PC-3 (cell line): ENCODE measurements at regions not wholly inside any gene's neighbourhood (a gene's known extent, or its start where the extent isn't known, plus 50 kb on each side); places are given as distances from the start of the nearest gene placed in this dataset.

Source experiments
- EZH2 ChIP-seq: fragments of 300-600 bp; sonication (generic); IDR thresholded peaks from one replicate; pipeline ENCODE4 v1.6.1; 2017; ENCODE audit warnings: antibody characterized with exemption, mild to moderate bottlenecking, low read length; ENCODE audit not compliant: unreplicated experiment
- EZH2phosphoT487 ChIP-seq: fragments of 300-600 bp; sonication (generic); IDR thresholded peaks from 2 replicates; pipeline ENCODE4 v1.6.1; 2018; ENCODE audit warnings: mild to moderate bottlenecking, antibody characterized with exemption, low read length, borderline replicate concordance
- TF ChIP-seq, protein P1 (sequence below): fragments of 300-600 bp; sonication (generic); conservative IDR thresholded peaks from 2 replicates; pipeline ENCODE4 v1.5.1; 2017; ENCODE audit warnings: antibody characterized with exemption, low read depth, mild to moderate bottlenecking, low read length

DNA sequence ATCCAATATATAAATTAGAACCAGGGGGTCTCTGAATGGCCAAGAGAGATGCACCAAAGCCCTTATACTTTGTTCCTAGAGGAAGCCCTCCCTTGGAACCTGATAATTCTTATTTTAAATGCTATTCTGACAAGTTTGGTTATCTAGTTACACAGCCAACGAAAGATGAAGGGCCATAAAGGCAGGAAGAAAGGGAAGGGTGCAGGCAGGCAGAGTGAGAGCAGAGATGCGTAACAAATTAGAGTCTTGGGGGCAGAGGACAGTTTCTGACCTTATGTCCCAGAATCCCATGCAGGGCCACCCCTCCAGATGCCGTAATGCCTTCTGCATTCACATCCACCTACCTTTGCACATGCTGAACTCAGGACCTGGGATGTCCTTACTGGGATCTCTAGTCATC, 344.6 kb upstream of the ARID1B start:
- TF ChIP-seq EZH2 (no peak), EZH2phosphoT487 (no peak)
- TF ChIP-seq, protein P1, sequence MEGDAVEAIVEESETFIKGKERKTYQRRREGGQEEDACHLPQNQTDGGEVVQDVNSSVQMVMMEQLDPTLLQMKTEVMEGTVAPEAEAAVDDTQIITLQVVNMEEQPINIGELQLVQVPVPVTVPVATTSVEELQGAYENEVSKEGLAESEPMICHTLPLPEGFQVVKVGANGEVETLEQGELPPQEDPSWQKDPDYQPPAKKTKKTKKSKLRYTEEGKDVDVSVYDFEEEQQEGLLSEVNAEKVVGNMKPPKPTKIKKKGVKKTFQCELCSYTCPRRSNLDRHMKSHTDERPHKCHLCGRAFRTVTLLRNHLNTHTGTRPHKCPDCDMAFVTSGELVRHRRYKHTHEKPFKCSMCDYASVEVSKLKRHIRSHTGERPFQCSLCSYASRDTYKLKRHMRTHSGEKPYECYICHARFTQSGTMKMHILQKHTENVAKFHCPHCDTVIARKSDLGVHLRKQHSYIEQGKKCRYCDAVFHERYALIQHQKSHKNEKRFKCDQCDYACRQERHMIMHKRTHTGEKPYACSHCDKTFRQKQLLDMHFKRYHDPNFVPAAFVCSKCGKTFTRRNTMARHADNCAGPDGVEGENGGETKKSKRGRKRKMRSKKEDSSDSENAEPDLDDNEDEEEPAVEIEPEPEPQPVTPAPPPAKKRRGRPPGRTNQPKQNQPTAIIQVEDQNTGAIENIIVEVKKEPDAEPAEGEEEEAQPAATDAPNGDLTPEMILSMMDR: no peak
